Heart right ventricle (tissue), 16 donors: ENCODE measurements at regions not wholly inside any gene's neighbourhood (a gene's known extent, or its start where the extent isn't known, plus 50 kb on each side); places are given as distances from the start of the nearest gene placed in this dataset.

ENCODE experiments used
- ATAC-seq, 8 donors: fragments of 200-7000 bp; cut with Tn5 transposase; one replicate each; pipeline ENCODE4 v1.9.1; 2020; ENCODE audit warnings: mild to moderate bottlenecking in 8 of 8, moderate library complexity in 8 of 8, moderate number of reproducible peaks in 1 of 8
- DNase-seq, 2 donors: peaks; one replicate each; pipeline ENCODE4 v3.0.0-alpha.2; 2020
- H3K27ac ChIP-seq, 10 donors: fragments of 200-600 bp; sonication (generic) in 2 of 10; one replicate each; pipeline versions ENCODE4 v1.5.0 to v1.8.0; 2020 to 2022; ENCODE audit warnings: mild to moderate bottlenecking in 3 of 10
- H3K27me3 ChIP-seq, 7 donors: fragments of 200-600 bp; one replicate each; pipeline ENCODE4 v1.8.0; 2021 to 2022; ENCODE audit warnings: mild to moderate bottlenecking in 2 of 7
- H3K36me3 ChIP-seq, 9 donors: fragments of 200-600 bp; sonication (generic) in 1 of 9; one replicate each; pipeline versions ENCODE4 v1.5.0 to v1.8.0; 2020 to 2022; ENCODE audit warnings: mild to moderate bottlenecking in 2 of 9
- H3K4me1 ChIP-seq, 9 donors: fragments of 200-600 bp; sonication (generic) in 1 of 9; one replicate each; pipeline versions ENCODE4 v1.5.0 to v1.8.0; 2020 to 2022; ENCODE audit warnings: mild to moderate bottlenecking in 4 of 9
- H3K4me3 ChIP-seq, 10 donors: fragments of 200-600 bp; sonication (generic) in 2 of 10; one replicate each; pipeline versions ENCODE4 v1.5.0 to v1.8.0; 2020 to 2022; ENCODE audit warnings: mild to moderate bottlenecking in 7 of 10, moderate library complexity in 2 of 10
- H3K9me3 ChIP-seq, 11 donors: fragments of 200-600 bp in 10 of 11; sonication (generic) in 2 of 11; one replicate each; pipeline versions ENCODE4 v1.5.0 to v1.8.0; 2013 to 2022; ENCODE audit warnings: mild to moderate bottlenecking in 2 of 11, control low read depth in 1 of 11, moderate library complexity in 1 of 11
- WGBS, 2 donors: extraction: QIAGEN DNeasy Blood & Tissue Kit; methylation state at CpG; one replicate each; pipeline ENCODE4 v1.1.7; 2013; ENCODE audit warnings: inconsistent platforms in 1 of 2; 5-methylcytosine and 5-hydroxymethylcytosine counted together
- intact Hi-C, 10 donors: fragments of 100-400 bp; cut with DNase I; formaldehyde crosslinking; loops; one replicate each; pipeline versions ENCODE4 v1.11.1 to v1.14.2; 2022
- TF ChIP-seq, protein P1 (sequence below), 9 donors: fragments of 200-600 bp; sonication (generic) in 2 of 9; IDR thresholded peaks; one replicate each; pipeline versions ENCODE4 v1.5.0 to v1.8.0; 2021 to 2022; ENCODE audit warnings: antibody characterized with exemption in 9 of 9, mild to moderate bottlenecking in 5 of 9, moderate library complexity in 1 of 9
- donor health status: Arrhythmogenic right ventricular cardiomyopathy.
- donor health status: ischemic (EF 13 %, LVEDD 7.1; RV severe dilation, severe dysfunction).
- donor health status: healthy with polysubstance abuse.
- donor health status: DM: no; HTN: yes; CAD: no.
- donor health status: DM: no; HTN: no; CAD: no.
- donor health status: ischemic (EF 25% LVEDD 6.9; RV normal size, moderate dysfunction).
- donor health status: ischemic (EF 25% LVEDD 5.7; RV mildly dilated, moderate dysfunction).
- donor health status: healthy.
- donor health status: DM: yes; HTN: yes; CAD: no.
- donor health status: Ischemic cardiomyopathy.
- donor health status: ischemic (EF 35%, LVEDD 5.7; RV mildly dilated, moderate dysfunction).
- donor health status: nonischemic (EF 11% LVEDD 7.7; RV severe dilation, severe dysfunction).
- donor health status: DM: yes; HTN: yes; CAD: no.
- donor health status: PGD.
- donor health status: ischemic (EF 29% LVEDD 5.4; RV normal size, mild dysfunction).
- donor health status: nonischemic (EF 23%, LVEDD 6.1; RV moderate dilation, normal function).

DNA sequence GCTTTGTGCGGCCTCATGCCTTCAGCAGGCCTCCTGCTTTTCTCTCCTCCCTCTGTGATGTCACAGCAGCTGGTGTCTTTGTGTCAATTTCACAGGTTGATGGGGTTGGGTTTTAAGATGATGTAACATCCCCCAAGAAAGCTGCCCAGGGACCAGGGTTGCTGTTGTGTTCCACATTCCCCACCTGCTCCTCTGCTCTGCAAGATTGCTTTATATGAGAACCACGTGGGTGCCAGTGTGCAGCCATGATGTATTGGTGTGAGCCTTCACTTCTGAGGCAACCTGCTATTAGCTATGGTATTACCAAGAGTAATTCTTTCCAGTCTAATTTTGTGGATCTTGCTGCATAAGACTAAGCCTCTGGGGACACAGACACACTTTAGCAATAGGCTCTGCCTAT lies 213.0 kb upstream of the ADAMTS16 start:
- 60 to 63% methylated on average over 2 of the region's 2 CpGs for WGBS, 2 donors
- H3K9me3 ChIP-seq, result peaks cover 0 to 3% (median 0%) of the 10 kb centered on the region in 11 donors
- no peaks in the 10 kb centered on the region for H3K4me1 ChIP-seq
- no peak overlapping the region for H3K4me3 ChIP-seq
- no peak for ATAC-seq
- H3K27ac ChIP-seq, result no peak overlapping the region
- TF ChIP-seq, protein P1, sequence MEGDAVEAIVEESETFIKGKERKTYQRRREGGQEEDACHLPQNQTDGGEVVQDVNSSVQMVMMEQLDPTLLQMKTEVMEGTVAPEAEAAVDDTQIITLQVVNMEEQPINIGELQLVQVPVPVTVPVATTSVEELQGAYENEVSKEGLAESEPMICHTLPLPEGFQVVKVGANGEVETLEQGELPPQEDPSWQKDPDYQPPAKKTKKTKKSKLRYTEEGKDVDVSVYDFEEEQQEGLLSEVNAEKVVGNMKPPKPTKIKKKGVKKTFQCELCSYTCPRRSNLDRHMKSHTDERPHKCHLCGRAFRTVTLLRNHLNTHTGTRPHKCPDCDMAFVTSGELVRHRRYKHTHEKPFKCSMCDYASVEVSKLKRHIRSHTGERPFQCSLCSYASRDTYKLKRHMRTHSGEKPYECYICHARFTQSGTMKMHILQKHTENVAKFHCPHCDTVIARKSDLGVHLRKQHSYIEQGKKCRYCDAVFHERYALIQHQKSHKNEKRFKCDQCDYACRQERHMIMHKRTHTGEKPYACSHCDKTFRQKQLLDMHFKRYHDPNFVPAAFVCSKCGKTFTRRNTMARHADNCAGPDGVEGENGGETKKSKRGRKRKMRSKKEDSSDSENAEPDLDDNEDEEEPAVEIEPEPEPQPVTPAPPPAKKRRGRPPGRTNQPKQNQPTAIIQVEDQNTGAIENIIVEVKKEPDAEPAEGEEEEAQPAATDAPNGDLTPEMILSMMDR (IDR thresholded peaks at IDR 0.05), result no peak
- no peak for DNase-seq
- H3K36me3 ChIP-seq, result no peaks in the 10 kb centered on the region
- no peaks in the 10 kb centered on the region for H3K27me3 ChIP-seq
- intact Hi-C loops, result no loop called here

DNA sequence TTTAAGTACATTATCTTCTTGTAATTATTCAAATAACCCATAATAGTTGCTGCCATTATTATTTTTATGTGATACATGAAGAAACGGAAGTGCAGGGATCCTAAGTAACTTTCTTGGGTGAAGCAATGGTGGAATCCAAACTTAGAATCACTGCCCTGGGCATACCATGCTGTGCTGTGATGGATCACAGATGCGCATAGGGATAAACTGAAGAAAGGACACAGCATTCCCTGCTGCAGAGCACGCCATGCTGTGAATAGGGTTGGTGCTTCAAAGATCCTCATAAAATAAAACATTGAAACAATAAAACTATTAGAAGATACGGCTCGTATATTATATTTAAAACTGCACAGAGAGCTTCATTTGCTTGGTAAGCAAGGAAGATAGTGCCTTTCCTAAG lies 211.7 kb upstream of the ADAMTS16 start:
- Histone ChIP-seq H3K27me3 (no peaks in the 10 kb centered on the region), H3K27ac (no peak overlapping the region), H3K4me3 (no peak overlapping the region), H3K36me3 (no peaks in the 10 kb centered on the region), H3K4me1 (no peaks in the 10 kb centered on the region), H3K9me3 (peaks cover 0 to 16% (median 9%) of the 10 kb centered on the region in 11 donors)
- no peak for ATAC-seq
- WGBS, 2 donors, result 82 to 84% methylated on average over 5 of the region's 5 CpGs
- TF ChIP-seq, protein P1 (IDR thresholded peaks at IDR 0.05), result no peak
- intact Hi-C loops, result no loop called here
- DNase-seq, result no peak

GRCh38 chr5:4929092-4929655 lies 211.0 kb upstream of the ADAMTS16 start:
- TF ChIP-seq, protein P1 (IDR thresholded peaks at IDR 0.05), result no peak
- H3K4me1 ChIP-seq, result no peaks in the 10 kb centered on the region
- ATAC-seq (no peak), DNase-seq (no peak)
- H3K27ac ChIP-seq, result no peak overlapping the region
- no peaks in the 10 kb centered on the region for H3K27me3 ChIP-seq
- H3K4me3 ChIP-seq, result no peak overlapping the region
- intact Hi-C loops, result no loop called here
- peaks cover 0 to 22% (median 10%) of the 10 kb centered on the region in 11 donors for H3K9me3 ChIP-seq
- WGBS, 2 donors, result 76 to 77% methylated on average over 11 of the region's 11 CpGs
- no peaks in the 10 kb centered on the region for H3K36me3 ChIP-seq

DNA sequence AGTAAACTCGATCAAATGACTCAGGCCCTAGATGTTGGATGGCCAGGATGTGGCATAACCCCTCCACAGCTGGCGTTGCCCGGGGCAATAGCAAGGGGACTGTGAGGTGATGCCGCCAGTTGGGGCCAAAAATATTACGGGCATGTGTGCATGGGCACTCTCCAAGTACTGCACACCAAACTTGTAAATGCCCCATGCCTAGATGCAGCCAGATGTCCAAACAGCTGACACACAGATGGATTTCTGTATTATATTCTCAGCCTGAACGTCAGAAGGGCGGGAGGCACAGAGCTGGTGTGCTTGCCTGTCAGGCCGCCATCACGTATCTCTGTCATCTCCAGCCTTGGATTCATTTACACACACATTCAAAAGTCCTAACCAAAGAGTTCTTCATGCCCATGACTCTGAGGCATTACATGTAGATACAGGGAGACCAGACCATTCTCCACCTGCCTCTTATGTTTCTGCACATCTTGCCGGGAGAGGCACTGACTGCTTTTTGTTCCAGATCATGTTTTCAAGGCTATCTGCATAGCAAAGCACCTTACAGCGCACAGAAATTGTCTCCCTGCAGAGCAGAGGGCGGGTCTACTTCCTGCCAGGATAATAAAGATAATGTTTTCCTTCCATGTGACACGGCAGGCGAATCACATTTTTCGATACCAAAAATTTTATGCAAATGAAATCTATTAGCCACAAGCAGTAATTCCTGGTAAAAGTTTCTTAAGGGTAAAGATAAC lies 200.9 kb upstream of the ADAMTS16 start:
- intact Hi-C loops, result loop anchor here in 1 of 10 donors (5.0 kb wide), 1 partner anchor 57 kb away; no protein-coding TSS in a partner anchor
- ATAC-seq (no peak), DNase-seq (no peak)
- TF ChIP-seq, protein P1 (IDR thresholded peaks at IDR 0.05), result no peak
- no peaks in the 10 kb centered on the region for H3K36me3 ChIP-seq
- H3K9me3 ChIP-seq, result no peaks in the 10 kb centered on the region
- peaks cover 0 to 21% (median 0%) of the 10 kb centered on the region in 7 donors for H3K27me3 ChIP-seq
- no peak overlapping the region for H3K4me3 ChIP-seq
- no peaks in the 10 kb centered on the region for H3K4me1 ChIP-seq
- no peak overlapping the region for H3K27ac ChIP-seq
- WGBS, 2 donors, result 75 to 77% methylated on average over 15 of the region's 15 CpGs
